ENCODE measurements at regions not wholly inside any gene's neighbourhood (a gene's known extent, or its start where the extent isn't known, plus 50 kb on each side); places are given as distances from the start of the nearest gene placed in this dataset.

DNA sequence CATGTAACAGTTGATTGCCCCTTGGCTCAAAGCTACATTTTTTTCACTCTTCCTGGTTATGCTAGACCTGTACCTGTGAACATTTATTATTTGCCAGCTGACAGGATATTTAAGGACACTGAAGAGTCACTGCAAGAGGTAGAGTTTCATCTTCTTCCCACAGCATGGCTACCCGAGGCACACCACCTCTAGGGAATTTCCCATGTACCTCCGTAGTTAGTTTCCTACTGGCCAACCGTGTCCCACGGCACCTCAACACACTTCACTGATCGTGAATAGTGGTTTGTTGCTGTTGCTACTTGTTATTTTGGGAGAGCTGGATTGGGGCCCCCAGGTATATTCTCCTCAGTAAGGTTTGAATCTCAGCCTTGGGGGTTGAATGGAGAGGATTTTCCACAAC is 648.6 kb downstream of the SEMA5A start:
- TF ChIP-seq, protein P1, sequence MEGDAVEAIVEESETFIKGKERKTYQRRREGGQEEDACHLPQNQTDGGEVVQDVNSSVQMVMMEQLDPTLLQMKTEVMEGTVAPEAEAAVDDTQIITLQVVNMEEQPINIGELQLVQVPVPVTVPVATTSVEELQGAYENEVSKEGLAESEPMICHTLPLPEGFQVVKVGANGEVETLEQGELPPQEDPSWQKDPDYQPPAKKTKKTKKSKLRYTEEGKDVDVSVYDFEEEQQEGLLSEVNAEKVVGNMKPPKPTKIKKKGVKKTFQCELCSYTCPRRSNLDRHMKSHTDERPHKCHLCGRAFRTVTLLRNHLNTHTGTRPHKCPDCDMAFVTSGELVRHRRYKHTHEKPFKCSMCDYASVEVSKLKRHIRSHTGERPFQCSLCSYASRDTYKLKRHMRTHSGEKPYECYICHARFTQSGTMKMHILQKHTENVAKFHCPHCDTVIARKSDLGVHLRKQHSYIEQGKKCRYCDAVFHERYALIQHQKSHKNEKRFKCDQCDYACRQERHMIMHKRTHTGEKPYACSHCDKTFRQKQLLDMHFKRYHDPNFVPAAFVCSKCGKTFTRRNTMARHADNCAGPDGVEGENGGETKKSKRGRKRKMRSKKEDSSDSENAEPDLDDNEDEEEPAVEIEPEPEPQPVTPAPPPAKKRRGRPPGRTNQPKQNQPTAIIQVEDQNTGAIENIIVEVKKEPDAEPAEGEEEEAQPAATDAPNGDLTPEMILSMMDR (IDR thresholded peaks at IDR 0.05), result no peak
- Histone ChIP-seq H3K4me3 (no peak overlapping the region), H3K27ac (no peak overlapping the region)
- no peak for DNase-seq (ENCODE audit: low spot score)

DNA sequence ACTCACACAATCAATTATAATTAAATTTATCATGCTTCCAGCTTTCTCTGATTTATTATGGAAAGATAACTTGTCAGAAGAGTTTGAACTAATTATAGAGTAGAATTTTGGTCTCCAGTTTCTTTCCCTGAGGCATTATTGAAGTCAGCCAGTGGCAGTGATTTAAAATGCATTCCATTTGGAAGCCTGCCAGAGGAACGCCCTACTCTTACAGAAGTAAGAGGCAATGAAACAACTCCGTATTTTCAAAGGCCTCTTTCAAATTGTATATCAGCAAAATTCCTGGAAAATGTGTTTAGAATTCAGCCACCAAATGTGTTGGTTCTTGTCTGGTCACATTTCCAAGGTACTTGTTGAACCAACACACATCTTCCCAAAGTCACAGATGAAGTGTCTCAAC is 640.9 kb downstream of the SEMA5A start:
- no peak overlapping the region for H3K27ac ChIP-seq
- TF ChIP-seq, protein P1 (IDR thresholded peaks at IDR 0.05), result no peak
- H3K4me3 ChIP-seq, result no peak overlapping the region
- DNase-seq (ENCODE audit: low spot score), result no peak

DNA sequence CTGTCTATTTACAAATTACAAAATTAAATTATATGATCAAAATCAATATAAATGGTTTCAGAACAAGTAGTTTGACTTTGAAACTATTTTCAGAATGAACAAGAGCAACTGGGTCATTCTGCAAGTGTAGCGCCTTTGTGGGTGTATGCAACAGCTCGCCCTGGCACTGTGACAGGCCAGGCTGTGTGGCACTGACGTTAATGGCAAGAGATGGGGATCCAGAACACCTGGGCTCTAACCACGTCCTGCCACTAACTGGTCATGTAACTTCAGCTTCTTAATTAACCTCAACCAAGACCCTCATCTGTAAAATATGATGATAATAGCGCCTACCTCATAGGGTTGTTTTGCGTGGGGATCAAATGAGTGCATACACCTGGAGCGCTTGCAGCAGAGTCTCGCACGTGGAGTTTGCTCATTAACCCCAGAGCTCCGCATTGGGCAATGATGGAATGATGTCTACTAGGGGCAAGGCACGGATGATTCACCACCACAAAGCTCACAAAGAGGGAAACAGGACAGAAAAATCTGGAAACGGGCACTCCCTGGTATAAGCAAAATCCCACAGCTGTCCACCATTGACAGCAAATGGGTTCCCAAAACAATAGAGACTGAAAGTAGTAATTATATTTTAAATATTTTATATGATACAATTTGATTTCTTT is 639.4 kb downstream of the SEMA5A start:
- Histone ChIP-seq H3K27ac (no peak overlapping the region), H3K4me3 (no peak overlapping the region)
- DNase-seq (ENCODE audit: low spot score), result no peak
- TF ChIP-seq, protein P1 (IDR thresholded peaks at IDR 0.05), result no peak

DNA sequence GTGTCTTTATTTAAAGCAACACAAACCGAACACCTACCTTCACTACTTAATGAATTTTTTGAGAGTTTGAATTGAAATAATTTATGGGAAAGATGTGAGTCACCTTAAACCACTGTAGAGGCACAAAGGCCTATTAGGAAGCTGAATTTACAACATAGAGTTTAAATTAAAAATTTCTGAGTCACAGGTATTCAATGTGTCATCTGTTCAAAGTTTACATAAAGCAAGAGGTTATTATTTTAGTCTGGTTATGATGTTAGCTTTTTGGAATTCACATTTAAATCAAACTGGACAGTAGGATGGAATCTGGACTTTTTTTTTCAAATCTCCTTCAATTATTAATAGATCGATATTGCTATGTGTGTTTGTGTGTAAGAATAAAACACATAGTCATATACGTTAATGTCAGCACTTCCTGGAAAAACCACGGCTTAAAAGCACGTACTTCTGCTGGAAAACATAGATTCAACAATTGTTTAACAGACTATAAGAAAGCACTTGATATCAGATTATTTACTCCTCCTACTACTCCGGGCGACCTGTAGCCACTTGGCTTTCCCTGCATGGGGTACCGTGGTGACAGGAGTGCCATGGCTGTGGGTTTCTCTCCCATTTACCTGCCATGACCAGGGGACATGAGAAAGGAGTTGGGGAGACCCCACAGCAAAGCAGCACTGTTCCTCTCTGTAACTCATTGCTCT is 638.6 kb downstream of the SEMA5A start:
- TF ChIP-seq, protein P1 (IDR thresholded peaks at IDR 0.05), result no peak
- DNase-seq (ENCODE audit: low spot score), result no peak
- Histone ChIP-seq H3K27ac (no peak overlapping the region), H3K4me3 (no peak overlapping the region)

DNA sequence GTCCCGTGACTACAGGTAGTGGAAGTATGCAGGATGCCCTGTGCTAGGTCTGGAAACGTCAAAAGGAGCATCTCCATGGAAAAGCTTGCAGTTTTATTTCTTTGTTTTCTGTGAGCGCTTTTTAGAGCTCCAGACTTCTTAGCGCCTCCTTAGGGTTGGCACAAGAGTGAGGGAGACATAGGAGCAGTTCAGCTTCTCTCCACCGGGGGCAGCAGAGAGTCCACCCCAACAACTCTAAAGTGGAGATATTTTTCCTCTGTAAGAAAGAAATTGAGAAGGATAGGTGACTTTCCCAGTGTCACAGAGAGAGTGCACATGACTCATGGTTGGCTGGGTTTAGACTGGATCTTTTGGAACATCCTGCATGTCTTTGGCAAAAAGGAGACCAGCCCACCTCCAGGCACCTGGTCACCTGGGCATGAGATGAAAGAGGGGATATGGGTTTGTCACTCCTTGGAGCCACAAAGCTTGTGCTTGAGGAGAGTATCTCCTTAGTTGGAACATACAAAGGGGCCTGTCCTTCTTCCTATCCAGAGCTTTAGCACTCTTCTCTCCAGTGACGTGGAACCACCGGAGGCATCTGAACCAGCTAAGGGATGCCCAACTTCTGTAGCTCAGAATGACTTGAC is 637.7 kb downstream of the SEMA5A start:
- no peak for DNase-seq (ENCODE audit: low spot score)
- TF ChIP-seq, protein P1 (IDR thresholded peaks at IDR 0.05), result no peak
- no peak overlapping the region for H3K27ac ChIP-seq

DNA sequence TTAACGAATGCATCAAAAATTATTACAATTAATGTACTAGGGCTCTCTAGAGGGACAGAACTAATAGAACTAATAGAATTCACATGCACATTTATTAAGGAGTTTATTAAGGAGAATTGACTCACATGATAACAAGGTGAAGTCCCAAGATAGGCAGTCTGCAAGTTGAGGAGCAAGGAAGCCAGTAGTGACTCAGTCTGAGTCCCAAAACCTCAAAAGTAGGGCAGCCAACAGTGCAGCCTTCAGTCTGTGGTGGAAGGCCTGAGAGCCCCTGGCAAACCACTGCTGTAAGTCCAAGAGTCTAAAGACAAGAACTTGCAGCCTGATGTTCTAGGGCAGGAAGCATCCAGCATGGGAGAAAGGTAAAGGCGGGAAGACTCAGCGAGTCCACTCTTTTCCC is 633.8 kb downstream of the SEMA5A start:
- TF ChIP-seq, protein P1 (IDR thresholded peaks at IDR 0.05), result no peak
- no peak overlapping the region for H3K4me3 ChIP-seq
- no peak overlapping the region for H3K27ac ChIP-seq
- DNase-seq (ENCODE audit: low spot score), result no peak

More for the DNA sequence above, 637.7 kb downstream of the SEMA5A start:
- no peak overlapping the region for H3K4me3 ChIP-seq
